Right lobe of liver (tissue), 4 donors: ENCODE measurements at regions not wholly inside any gene's neighbourhood (a gene's known extent, or its start where the extent isn't known, plus 50 kb on each side); places are given as distances from the start of the nearest gene placed in this dataset.

Source experiments
- CTCF ChIP-seq, 4 donors: fragments of 200-600 bp in 3 of 4; fragments of 450-650 bp in 1 of 4; IDR thresholded peaks; one replicate each; pipeline versions ENCODE4 v1.5.1 to v1.8.0; 2016 to 2022; ENCODE audit warnings: antibody characterized with exemption in 4 of 4, mild to moderate bottlenecking in 2 of 4
- POLR2A ChIP-seq: fragments of 450-650 bp; IDR thresholded peaks from one replicate; pipeline ENCODE4 v1.6.1; 2017; ENCODE audit warnings: antibody characterized with exemption, mild to moderate bottlenecking
- donor health status: DM: no; HTN: no; CAD: no.
- donor health status: DM: no; HTN: no; CAD: no.
- donor health status: DM: no; HTN: yes; CAD: no.

- TF ChIP-seq CTCF (IDR thresholded peaks at IDR 0.05) (no peak), POLR2A (no peak)
Observed at GRCh38 chr13:76758738-76759137, 127.5 kb downstream of the KCTD12 start.
